ENCODE measurements at regions not wholly inside any gene's neighbourhood (a gene's known extent, or its start where the extent isn't known, plus 50 kb on each side); places are given as distances from the start of the nearest gene placed in this dataset.
A peak's percentile ranks its signal among the peaks of the same experiment; 100 is the strongest.
"Not testable (repeated sequence)": the region's sequence is repeated elsewhere in the genome, so short reads cannot be mapped to it uniquely, and the experiment has no call there.

DNA sequence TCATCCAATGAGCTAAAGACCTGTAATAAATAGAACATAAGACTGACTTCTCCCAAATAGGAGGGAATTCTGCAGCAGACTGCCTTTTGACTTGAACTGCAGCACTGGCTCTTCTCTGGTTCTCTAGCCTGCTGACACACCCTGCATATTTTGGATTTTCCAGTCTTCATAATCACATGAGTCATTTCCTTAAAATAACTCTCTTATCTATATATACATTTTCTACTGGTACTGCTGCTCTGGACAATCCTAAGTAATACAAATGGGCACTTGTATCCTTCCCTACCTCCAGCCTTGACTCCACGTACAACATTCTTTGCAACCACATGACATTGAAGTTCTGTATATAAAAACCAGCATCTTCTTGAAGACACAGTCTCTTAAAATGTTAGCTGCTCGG, 429.4 kb upstream of the TMPRSS15 start:
- DNase-seq, result no peak

DNA sequence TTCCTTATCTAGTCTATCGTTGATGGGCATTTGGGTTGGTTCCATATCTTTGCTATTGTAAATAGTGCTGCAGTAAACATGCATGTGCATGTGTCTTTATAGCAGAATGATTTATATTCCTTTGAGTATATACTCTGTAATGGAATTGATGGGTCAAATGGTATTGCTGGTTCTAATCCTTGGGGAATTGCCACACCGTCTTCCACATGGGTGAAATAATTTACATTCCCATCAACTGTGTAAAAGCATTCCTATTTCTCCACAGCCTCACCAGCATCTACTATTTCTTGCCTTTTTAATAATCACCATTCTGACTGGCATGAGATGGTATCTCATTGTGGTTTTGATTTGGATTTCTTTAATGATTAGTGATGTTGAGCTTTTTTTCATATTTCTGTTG, 430.5 kb upstream of the TMPRSS15 start:
- DNase-seq, result not testable (repeated sequence)

DNA sequence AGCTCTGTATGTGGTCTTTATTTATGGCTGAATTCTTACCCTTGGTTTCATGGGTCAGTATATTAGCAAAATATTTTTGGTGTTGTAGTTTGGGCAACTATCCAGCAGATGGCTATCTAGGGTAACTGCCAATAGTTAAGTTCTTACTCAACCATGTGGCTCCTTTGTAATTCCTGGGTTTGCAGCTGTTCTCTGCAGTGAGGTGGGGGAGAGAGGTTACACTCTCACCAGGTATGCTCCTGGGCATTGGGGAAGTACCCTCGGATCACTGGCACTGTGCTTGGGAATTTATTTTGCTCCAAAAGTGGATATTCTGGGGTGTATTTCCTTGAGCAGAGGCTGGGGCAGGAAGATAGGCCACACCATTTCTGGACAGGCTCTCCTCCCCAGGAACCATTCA, 436.7 kb upstream of the TMPRSS15 start:
- no peak for DNase-seq

DNA sequence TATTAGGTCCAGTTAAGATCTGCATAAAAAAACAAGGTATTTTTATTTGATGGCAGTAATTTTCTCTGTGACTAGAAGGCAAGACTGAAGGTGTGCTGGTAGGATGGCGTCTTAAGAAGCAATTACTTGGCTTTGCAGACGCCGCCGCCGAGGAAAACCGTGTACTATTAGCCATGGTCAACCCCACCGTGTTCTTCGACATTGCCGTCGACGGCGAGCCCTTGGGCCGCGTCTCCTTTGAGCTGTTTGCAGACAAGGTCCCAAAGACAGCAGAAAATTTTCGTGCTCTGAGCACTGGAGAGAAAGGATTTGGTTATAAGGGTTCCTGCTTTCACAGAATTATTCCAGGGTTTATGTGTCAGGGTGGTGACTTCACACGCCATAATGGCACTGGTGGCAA, 454.0 kb upstream of the TMPRSS15 start:
- not testable (repeated sequence) for DNase-seq

DNA sequence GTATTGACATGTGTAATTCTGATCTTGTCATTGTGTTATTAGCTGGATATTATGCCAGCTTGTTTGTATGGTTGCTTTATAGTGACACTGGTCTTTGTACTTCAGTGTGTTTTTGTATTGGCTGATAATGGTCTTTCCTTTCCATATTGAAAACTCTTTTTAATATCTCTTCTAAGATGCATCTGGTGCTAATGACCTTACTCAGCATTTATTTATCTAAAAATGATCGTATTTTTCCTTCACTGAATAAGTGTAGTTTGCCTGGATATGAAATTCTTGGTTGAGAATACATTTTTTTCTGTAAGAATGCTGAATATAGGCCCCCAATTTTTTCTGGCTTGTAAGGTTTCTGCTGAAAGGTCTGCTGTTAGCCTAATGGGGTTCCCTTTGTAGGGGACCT, 465.5 kb upstream of the TMPRSS15 start:
- DNase-seq, result no peak

DNA sequence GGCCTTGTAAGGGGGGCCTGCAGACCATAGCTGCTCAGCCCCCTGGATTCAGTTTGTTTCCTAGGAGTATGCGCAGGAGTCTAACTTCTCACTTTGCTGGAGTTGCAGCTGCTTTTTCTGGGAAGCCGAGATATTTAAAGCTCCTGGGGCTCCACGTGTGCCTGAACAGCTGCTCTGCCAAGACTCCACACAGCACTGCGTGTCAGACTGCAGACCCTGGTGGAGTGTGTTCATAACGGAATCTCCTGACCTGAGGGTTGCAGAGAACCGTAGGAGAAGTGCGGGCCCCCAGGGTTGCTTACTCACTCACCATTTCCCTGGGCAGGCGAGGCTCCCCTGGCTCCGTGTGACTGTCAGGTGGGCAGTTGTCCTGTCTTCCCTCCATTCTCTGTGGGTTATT, 474.3 kb upstream of the TMPRSS15 start:
- DNase-seq, result no peak

DNA sequence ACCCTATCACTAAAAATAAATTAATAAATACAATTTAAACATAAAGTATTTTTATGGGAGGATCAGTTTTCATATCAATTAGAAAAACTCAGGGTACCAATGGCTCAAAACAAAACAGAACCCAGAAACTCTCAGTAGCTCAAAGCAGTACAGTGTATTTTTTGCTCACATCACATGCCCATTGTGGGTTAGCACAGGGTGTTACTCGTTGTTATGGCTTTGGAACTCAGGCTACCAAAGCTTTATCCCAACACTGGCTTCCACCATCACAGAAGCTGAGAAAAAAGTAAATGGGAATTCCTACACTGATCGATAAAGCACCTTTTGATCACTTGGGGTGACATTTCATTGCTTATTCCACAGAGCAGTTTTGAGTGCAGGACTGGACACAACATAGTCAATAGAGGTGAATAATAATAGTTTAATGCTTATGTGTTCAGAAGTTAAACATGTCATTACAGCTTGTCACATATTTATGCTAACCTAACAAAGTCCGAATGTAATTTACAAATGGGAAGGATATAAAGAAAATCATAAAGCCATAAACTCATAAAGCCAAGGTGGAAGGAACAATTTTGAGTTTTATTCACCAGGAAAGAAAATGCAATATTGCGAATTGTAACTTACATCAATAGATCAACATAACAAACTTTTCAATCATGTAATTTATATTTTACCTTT, 484.5 kb upstream of the TMPRSS15 start:
- no peak for DNase-seq

DNA sequence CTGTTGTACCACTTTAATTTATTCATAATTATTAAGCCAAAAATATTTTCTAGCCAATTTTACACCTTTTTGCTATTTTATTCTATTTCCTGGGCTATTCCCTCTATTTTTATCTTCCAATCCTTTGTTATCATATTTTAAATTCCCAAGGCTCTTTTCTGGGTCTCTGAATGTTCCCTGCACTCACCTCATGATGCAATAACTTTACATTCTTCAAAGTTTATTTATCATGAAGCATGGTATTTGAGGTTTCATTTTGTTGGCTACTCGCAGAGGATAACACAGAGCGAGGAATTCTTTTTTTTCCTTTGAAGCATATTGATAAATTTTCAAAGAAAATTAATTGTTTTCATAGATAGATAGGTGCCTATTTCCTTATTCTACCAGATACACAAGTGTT, 489.8 kb upstream of the TMPRSS15 start:
- no peak for DNase-seq

DNA sequence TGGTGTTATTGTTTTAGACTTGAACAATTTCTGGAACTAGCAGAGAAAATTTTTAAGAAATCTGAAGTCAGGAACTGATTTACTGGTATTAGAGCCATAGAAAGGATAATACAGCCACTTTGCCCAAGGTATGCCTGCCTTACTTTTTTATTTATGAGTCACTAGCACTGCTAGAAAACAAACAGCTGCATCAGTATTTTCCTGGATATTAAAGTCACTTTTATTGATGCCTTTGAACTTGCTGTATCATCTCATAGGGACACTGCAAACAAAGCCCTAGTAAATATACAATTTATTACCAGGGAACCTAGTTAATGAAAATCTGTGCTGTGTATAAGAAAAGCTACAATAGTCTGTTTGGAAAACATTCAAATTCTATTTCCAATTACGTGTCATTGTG, 490.8 kb upstream of the TMPRSS15 start:
- DNase-seq, result no peak

DNA sequence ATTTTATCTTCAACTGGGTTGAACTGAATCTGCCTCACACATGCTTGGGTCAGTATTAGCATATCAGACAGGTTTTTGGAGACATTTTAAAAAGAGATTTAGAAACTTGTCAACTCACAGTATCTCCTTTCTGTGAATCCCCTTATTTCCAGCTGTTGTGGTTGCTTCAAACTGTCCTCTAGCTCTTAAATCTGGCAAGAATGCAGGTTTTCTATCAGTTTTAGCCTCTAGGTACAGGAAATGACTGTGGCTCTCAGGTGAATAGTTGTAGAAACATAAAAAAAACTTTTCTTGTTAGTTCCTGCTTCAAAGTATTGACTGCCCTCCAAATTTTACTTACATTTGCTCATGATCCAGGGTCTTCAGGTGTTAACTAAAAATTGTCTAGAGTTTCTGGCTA, 495.7 kb upstream of the TMPRSS15 start:
- no peak for DNase-seq

DNA sequence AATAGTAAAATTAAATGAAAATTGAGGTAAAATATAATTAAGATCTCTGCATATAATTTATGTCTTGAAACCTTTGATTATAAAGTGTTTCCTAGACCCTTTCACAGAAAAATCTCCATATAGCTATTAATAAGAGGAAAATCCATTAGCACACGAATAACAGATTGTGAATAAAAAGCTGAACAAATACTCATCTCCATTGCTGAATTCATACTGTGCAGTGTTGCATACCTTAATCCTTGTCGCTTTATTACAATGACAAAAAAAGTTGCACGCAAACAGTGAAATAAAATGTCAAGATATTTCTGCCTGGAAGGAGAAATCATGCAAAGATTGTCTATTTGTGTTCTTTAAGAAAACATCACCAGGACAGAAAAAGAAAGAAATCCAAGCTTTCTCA, 499.1 kb upstream of the TMPRSS15 start:
- DNase-seq, result no peak

DNA sequence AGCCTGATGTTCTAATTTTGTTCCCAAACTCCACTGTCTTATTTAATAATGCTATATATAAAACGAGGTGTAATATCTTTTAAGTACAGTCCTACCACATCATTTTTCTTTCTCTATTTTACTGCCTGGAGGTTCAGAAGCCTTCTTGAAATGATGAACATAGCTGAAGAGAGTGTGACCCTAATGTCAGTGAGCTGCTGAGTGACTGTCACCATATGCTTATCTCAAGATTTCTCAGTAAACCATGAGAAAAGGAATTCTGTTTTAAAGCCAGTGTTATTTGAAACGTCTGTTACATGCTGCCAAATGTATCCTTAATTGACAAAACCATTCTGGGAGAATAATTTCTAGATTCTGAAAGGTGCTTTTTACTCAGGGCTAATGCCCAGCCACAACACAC, 503.5 kb upstream of the TMPRSS15 start:
- no peak for DNase-seq

DNA sequence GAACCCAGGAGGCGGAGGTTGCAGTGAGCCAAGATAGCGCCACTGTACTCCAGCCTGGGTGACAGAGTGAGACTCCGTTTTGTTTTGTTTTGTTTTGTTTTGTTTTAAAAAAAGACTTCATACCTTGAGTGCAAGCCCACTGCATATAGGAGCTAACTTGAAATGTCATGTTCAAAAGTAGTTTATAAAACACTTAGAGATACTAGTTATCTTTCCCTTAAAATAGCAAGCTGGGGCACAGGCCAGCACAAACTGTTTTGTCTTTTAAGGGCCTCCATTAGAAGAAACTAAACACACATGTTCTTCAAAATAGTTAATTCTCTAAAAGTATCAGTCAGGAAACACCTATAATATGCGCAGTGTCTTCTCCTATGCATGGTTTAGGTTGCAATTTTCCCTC, 505.1 kb upstream of the TMPRSS15 start:
- no peak for DNase-seq

DNA sequence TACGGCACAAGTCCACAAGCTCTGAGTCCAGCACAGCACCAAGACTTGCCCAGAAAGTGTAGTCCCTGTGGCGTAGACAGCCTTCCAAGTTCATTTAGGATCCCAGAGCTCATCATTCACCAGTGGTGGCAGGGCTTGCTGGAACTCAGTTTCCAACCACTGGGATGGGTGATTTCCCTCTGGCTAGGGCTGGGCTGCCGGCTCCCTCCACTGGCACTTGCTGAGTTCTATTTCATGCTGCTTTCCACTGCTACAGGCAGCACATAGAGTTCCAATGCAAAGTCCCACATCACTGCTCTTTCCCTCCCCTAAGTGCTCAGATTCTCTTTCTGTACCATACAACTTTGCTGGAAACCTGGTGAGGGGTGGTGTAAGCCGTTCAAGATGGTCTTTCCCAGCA, 510.3 kb upstream of the TMPRSS15 start:
- no peak for DNase-seq

DNA sequence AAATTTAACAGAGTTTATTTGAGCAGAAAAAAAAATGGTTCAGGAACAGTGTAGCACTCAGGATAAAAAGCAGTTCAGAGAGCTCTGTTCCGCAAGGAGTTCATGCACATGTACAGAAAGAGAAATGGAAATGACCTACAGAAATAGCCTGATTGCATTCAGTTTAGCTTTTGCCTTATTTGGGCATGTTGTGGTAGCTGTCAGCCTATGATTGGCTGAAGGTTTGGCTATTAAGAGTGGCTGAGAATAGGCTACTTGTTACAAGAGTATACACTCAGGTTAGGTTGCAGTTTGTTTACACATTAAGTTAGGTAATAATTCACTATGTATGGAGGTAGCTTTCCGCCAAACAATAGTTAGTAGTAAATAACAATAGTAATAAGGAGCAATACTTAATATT, 511.0 kb upstream of the TMPRSS15 start:
- DNase-seq, result no peak

DNA sequence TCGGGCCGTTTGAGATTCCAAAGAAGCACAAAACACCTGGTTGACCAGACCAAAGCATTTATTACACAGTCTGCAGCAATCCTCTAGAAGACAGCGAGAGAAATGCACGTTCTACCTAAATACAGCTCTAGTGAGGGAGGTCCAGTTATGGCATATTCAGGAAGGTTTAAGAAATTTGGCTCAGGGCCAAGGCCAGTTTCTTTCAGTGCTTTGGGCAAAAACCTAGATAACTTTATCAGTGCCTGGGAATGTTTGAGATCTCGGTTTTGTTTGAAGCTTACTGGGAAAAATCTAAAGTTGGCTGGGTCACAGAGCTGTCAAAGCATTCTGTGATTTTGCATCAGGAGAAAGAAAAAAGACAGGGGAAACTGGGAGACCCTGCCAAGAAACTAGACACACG, 514.0 kb upstream of the TMPRSS15 start:
- DNase-seq, result no peak

DNA sequence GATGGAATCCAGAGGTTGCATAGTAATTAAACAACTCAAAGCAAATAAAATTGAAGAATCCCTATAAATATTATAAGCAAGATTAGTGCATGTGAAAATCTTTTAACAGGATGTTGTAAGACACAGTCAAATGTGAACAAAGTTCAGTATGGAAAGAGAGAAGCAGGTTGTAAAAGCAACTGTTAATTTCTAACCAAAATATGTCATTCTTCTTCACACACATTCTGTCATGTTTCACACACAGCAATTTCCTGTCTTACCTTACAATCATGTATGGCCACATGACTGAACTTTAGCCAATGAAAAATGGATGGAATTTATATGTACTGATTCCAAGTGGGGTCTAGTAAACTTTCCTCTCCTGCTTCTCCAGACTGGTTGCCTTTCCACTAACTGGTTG, 527.7 kb upstream of the TMPRSS15 start:
- DNase-seq, result no peak

DNA sequence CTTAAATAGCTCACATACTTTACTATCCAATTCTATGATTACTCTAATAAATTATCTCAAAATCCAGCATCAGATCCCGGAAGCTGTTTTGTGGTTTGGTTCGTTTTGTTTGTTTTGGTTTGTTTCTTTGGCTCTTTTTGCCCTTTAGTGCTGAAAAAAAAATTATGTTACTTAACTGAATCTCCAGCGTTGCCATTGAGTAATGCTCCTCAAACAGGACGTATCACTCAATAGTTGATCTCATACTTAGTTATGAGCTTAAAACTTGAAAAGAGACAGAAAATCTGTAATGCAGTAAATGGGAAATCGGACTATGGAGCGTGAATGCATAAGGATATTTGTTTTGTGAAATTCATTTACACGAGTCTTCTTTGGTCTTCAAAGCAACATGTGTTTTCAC, 533.8 kb upstream of the TMPRSS15 start:
- DNase-seq, result no peak

DNA sequence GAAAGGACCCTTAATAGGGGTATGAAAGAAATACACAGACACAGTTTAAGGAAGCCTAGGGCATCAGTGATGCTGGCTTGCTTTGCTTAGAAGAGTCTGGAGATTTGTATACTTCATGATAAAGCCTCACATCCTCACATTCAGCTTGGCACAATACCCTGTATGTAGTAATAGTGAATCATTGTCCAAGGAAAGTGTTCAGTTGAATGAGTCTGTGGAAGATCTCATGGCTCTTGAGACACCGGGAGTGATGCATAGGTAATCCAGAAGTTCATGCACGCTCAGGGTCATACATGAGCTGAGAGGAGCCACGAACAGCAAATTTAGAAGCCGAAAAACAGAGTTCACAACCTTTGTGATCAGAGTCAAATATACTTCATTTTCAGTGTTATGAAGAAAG, 537.2 kb upstream of the TMPRSS15 start:
- DNase-seq, result no peak

DNA sequence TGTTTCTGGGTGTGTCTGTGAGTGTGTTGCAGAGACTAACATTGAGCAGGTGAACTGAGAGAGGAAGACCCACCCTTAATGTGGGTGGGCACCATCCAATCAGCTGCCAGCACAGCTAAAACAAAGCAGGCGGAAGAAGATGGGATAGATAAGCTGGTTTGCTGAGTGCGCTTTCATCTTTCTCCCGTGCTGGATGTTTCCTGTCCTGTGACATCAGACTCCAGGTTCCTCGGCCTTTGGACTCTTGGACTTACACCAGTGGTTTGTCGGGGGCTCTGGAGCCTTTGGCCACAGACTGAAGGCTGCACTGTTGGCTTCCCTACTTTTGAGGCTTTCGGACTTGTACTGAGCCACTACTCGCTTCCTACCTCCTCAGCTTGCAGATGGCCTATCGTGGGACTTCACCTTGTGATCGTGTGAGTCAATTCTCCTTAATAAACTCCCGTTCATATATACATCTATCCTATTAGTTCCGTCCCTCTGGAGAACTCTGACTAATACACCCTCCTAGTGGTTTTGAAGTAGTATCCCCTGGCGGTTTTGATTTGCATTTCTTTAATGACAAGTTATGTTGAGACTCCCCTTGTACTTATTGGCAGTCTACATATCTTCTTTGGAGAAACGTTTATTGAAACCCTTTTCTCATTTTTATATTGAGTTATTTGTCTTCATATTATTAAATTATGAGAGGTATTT, 546.6 kb upstream of the TMPRSS15 start:
- no peak for DNase-seq

DNA sequence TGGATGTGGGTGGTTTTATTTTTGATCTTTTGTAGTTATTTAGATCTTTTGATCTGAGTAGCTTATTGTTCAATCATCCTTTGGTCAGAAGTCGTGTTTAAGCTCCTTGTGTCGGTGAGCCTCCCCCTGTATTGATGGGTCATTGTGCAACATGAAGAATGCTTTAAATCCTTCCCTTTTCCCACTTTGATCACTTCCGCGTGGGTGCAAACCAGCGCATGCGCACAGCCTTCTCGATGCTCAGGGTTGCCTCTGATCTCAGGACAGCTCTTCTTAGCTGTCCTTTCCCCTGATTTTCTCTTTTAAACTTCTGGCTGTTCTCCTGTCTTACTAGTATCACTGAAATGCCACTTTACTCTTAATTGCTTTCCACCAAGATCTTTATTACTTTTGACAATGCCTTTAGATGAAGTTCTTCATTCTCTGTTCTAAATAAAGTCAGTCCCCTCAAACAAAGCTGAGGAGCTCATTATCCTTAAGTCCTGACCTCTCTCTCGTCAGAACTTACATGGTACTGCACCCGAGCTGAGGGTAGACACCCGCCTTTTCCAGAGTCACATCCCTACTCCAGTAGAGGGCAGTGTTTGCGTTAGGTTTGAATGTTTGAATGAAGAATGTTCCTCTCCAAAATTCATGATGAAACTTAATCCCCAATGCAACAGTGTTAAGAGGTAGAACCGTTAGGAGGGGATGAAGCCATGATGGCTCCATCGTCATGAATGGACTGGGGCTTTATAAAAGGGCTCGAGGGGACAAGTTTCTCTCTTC, 547.9 kb upstream of the TMPRSS15 start:
- DNase-seq, result no peak

DNA sequence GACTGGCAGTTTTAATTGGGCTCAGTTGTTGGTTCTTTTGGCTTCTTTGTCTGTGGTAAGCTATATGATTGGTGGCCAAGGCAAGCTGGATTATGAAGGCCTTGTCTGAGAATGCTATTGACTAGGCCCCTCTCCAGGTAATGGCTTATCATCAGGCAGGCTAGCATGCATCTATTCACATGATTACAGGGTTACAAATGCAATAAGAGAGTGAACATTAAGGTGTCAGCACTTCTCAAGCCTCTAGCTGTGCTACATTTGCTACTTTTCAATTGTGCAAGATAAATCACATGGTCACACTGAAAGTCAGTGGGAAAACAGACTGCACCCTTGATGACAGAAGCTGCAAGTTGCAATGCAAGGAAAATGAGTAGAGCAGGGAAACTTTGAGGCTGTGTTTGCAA, 550.9 kb upstream of the TMPRSS15 start:
- DNase-seq, result peak; percentile 92

DNA sequence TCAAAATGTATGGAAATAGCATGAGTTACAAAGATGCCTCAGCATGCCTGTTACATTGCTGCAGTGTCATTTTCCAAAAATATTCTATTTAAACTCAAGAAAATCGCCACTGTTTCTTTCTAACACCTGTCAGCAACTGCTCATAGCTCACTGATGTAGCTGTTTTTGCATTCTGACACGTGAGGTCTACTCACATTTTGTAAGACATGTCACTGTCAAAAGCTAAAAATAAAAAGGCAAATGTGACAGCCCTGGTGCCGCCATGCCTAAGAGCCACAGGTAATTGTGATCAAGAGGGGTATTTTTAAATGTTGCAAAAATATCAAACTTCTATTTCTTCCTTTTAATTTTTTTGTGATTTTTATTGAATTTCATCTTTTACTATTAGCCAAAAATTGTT, 556.2 kb upstream of the TMPRSS15 start:
- no peak for DNase-seq

DNA sequence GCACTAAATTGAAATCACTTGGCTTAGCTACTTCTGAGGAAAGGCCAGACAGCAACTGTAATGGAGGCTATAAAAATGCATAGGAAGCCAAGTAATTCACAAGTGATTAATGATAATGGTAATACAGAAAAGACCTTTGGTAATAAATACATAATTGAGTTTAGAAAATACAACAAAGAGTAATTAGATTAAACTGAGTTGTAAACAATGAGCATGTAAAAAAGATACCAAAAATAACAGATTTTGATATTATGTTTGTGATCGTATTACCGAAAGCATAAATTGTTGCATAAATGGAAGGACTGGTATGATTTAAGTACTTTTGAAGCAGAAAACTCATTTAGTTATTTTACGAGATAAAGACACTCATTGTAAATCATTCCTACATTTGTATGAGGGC, 556.7 kb upstream of the TMPRSS15 start:
- DNase-seq, result no peak
